ENCODE measurements at regions not wholly inside any gene's neighbourhood (a gene's known extent, or its start where the extent isn't known, plus 50 kb on each side); places are given as distances from the start of the nearest gene placed in this dataset.

DNA sequence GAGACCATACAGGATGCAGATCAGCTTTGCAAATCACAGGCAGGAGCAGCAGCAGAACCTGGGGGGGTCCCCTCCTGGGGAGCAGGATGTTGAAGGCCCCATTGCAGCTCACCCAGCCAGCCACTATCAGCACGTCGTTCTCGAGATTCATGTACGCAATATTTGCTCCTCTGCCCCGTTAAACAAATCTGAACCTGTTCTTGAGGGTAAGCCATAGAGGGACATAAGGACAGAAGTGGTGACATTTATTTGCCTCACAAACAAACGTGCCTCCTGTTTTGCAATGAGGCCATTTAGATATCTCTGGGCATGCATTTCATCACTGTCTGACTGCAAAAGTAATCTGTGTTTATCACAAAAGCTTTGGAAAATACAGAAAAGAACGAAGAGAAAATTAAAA, 87.3 kb upstream of the BAIAP2L1 start (continued):
- no peak for TF ChIP-seq EZH2 (IDR thresholded peaks at IDR 0.05; ENCODE audit: low read depth, unreplicated experiment)
- TF ChIP-seq, protein P1, sequence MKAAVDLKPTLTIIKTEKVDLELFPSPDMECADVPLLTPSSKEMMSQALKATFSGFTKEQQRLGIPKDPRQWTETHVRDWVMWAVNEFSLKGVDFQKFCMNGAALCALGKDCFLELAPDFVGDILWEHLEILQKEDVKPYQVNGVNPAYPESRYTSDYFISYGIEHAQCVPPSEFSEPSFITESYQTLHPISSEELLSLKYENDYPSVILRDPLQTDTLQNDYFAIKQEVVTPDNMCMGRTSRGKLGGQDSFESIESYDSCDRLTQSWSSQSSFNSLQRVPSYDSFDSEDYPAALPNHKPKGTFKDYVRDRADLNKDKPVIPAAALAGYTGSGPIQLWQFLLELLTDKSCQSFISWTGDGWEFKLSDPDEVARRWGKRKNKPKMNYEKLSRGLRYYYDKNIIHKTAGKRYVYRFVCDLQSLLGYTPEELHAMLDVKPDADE (IDR thresholded peaks at IDR 0.05): no peak
- no peak for TF ChIP-seq JUNB (IDR thresholded peaks at IDR 0.05; ENCODE audit: unreplicated experiment)

DNA sequence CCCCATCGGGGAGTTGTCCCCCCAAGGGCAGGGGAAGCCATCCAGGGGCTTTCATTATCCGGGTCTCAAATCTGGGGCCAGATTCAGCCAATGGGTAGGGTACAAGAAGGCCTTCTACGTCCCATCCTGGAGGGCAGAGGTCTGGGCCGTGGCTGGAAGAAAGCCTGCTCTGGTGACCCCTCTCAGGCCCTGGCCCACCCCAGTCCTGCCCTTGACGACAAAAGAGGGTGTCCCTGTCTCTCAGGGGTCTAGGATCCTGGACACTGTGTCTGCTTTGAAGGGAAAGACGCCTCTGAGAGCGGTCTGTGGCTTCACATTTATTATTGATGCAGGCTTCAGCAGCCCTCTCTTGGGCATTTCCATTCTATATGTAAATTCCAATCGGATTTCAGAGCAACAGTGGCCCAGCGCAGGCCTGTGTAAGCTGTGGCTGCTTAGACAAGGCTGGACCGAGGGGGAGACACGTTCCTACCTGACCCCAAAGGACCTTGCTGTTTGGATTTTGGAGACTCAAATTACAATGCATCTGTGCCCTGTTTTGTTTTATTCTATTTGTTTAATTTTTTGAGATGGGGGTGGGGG, 83.2 kb upstream of the BAIAP2L1 start:
- Histone ChIP-seq H3K4me2 (no peak overlapping the region), H3K4me1 (ENCODE audit: insufficient read depth) (no peaks in the 10 kb centered on the region), H3K79me2 (replicated peaks; ENCODE audit: insufficient read depth) (no peaks in the 10 kb centered on the region), H2AFZ (no peak overlapping the region), H3F3A (replicated peaks; ENCODE audit: low read depth) (no peaks in the 10 kb centered on the region), H3K9me2 (ENCODE audit: insufficient read depth) (no peaks in the 10 kb centered on the region; the same call in 1 of the 2 replicates), H3K36me3 (ENCODE audit: insufficient read depth) (no peaks in the 10 kb centered on the region), H3K27me3 (ENCODE audit: insufficient read depth) (no peaks in the 10 kb centered on the region), H3K4me3 (no peak overlapping the region), H3K27ac (ENCODE audit: low read depth) (no peak overlapping the region), H4K20me1 (replicated peaks; ENCODE audit: insufficient read depth) (no peaks in the 10 kb centered on the region)
- no peak for DNase-seq (ENCODE audit: low spot score)
- Mint-ChIP-seq H3K27ac (no peak overlapping the region), H3K27me3 (ENCODE audit: insufficient read depth, low read depth, poor library complexity) (peaks cover 11% of the 10 kb centered on the region), H3K36me3 (ENCODE audit: low read depth) (peaks cover 9% of the 10 kb centered on the region; the same call in 2 of the 3 replicates), H3K9me3 (peaks cover 32% of the 10 kb centered on the region), H3K4me3 (no peak overlapping the region), H3K4me1 (peaks cover 3% of the 10 kb centered on the region; the same call in 1 of the 3 replicates)
- no peak for ATAC-seq
- TF ChIP-seq, protein P2, sequence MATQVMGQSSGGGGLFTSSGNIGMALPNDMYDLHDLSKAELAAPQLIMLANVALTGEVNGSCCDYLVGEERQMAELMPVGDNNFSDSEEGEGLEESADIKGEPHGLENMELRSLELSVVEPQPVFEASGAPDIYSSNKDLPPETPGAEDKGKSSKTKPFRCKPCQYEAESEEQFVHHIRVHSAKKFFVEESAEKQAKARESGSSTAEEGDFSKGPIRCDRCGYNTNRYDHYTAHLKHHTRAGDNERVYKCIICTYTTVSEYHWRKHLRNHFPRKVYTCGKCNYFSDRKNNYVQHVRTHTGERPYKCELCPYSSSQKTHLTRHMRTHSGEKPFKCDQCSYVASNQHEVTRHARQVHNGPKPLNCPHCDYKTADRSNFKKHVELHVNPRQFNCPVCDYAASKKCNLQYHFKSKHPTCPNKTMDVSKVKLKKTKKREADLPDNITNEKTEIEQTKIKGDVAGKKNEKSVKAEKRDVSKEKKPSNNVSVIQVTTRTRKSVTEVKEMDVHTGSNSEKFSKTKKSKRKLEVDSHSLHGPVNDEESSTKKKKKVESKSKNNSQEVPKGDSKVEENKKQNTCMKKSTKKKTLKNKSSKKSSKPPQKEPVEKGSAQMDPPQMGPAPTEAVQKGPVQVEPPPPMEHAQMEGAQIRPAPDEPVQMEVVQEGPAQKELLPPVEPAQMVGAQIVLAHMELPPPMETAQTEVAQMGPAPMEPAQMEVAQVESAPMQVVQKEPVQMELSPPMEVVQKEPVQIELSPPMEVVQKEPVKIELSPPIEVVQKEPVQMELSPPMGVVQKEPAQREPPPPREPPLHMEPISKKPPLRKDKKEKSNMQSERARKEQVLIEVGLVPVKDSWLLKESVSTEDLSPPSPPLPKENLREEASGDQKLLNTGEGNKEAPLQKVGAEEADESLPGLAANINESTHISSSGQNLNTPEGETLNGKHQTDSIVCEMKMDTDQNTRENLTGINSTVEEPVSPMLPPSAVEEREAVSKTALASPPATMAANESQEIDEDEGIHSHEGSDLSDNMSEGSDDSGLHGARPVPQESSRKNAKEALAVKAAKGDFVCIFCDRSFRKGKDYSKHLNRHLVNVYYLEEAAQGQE (IDR thresholded peaks at IDR 0.05; ENCODE audit: unreplicated experiment): no peak
- no peak for TF ChIP-seq POLR2AphosphoS5 (IDR thresholded peaks at IDR 0.05; ENCODE audit: low read depth)
- TF ChIP-seq, protein P1 (IDR thresholded peaks at IDR 0.05): no peak
- TF ChIP-seq JUNB (IDR thresholded peaks at IDR 0.05; ENCODE audit: unreplicated experiment): no peak
- TF ChIP-seq, protein P3, sequence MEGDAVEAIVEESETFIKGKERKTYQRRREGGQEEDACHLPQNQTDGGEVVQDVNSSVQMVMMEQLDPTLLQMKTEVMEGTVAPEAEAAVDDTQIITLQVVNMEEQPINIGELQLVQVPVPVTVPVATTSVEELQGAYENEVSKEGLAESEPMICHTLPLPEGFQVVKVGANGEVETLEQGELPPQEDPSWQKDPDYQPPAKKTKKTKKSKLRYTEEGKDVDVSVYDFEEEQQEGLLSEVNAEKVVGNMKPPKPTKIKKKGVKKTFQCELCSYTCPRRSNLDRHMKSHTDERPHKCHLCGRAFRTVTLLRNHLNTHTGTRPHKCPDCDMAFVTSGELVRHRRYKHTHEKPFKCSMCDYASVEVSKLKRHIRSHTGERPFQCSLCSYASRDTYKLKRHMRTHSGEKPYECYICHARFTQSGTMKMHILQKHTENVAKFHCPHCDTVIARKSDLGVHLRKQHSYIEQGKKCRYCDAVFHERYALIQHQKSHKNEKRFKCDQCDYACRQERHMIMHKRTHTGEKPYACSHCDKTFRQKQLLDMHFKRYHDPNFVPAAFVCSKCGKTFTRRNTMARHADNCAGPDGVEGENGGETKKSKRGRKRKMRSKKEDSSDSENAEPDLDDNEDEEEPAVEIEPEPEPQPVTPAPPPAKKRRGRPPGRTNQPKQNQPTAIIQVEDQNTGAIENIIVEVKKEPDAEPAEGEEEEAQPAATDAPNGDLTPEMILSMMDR (conservative IDR thresholded peaks at IDR 0.05; ENCODE audit: low read depth in 2 of 2): no peak; a peak in 1 of 4 replicates
- TF ChIP-seq EZH2phosphoT487 (IDR thresholded peaks at IDR 0.05; ENCODE audit: unreplicated experiment): no peak
- TF ChIP-seq CREB1 (CRISPR knock-in tag; IDR thresholded peaks at IDR 0.05; ENCODE audit: low read depth): no peak
- no peak for TF ChIP-seq NANOG (IDR thresholded peaks at IDR 0.05; ENCODE audit: borderline replicate concordance)
- TF ChIP-seq STAT1 (IDR thresholded peaks at IDR 0.05; ENCODE audit: unreplicated experiment): no peak
- TF ChIP-seq, protein P4, sequence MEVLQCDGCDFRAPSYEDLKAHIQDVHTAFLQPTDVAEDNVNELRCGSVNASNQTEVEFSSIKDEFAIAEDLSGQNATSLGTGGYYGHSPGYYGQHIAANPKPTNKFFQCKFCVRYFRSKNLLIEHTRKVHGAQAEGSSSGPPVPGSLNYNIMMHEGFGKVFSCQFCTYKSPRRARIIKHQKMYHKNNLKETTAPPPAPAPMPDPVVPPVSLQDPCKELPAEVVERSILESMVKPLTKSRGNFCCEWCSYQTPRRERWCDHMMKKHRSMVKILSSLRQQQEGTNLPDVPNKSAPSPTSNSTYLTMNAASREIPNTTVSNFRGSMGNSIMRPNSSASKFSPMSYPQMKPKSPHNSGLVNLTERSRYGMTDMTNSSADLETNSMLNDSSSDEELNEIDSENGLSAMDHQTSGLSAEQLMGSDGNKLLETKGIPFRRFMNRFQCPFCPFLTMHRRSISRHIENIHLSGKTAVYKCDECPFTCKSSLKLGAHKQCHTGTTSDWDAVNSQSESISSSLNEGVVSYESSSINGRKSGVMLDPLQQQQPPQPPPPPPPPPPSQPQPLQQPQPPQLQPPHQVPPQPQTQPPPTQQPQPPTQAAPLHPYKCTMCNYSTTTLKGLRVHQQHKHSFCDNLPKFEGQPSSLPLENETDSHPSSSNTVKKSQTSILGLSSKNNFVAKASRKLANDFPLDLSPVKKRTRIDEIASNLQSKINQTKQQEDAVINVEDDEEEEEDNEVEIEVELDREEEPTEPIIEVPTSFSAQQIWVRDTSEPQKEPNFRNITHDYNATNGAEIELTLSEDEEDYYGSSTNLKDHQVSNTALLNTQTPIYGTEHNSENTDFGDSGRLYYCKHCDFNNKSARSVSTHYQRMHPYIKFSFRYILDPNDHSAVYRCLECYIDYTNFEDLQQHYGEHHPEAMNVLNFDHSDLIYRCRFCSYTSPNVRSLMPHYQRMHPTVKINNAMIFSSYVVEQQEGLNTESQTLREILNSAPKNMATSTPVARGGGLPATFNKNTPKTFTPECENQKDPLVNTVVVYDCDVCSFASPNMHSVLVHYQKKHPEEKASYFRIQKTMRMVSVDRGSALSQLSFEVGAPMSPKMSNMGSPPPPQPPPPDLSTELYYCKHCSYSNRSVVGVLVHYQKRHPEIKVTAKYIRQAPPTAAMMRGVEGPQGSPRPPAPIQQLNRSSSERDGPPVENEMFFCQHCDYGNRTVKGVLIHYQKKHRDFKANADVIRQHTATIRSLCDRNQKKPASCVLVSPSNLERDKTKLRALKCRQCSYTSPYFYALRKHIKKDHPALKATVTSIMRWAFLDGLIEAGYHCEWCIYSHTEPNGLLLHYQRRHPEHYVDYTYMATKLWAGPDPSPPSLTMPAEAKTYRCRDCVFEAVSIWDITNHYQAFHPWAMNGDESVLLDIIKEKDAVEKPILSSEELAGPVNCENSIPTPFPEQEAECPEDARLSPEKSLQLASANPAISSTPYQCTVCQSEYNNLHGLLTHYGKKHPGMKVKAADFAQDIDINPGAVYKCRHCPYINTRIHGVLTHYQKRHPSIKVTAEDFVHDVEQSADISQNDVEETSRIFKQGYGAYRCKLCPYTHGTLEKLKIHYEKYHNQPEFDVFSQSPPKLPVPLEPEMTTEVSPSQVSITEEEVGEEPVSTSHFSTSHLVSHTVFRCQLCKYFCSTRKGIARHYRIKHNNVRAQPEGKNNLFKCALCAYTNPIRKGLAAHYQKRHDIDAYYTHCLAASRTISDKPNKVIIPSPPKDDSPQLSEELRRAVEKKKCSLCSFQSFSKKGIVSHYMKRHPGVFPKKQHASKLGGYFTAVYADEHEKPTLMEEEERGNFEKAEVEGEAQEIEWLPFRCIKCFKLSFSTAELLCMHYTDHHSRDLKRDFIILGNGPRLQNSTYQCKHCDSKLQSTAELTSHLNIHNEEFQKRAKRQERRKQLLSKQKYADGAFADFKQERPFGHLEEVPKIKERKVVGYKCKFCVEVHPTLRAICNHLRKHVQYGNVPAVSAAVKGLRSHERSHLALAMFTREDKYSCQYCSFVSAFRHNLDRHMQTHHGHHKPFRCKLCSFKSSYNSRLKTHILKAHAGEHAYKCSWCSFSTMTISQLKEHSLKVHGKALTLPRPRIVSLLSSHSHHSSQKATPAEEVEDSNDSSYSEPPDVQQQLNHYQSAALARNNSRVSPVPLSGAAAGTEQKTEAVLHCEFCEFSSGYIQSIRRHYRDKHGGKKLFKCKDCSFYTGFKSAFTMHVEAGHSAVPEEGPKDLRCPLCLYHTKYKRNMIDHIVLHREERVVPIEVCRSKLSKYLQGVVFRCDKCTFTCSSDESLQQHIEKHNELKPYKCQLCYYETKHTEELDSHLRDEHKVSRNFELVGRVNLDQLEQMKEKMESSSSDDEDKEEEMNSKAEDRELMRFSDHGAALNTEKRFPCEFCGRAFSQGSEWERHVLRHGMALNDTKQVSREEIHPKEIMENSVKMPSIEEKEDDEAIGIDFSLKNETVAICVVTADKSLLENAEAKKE (CRISPR knock-in tag; IDR thresholded peaks at IDR 0.05): no peak

Measured in GM23338 (cell line).